ENCODE measurements at regions not wholly inside any gene's neighbourhood (a gene's known extent, or its start where the extent isn't known, plus 50 kb on each side); places are given as distances from the start of the nearest gene placed in this dataset.

- intact Hi-C loops (cut with micrococcal nuclease; ENCODE audit: unreplicated experiment), result no loop called here
- TF ChIP-seq ZNF235 (CRISPR knock-in tag; IDR thresholded peaks at IDR 0.05; ENCODE audit: borderline replicate concordance) (no peak), ATF2 (CRISPR knock-in tag; IDR thresholded peaks at IDR 0.05) (no peak), TEAD2 (CRISPR knock-in tag; IDR thresholded peaks at IDR 0.05) (no peak), GRHL1 (CRISPR knock-in tag; conservative IDR thresholded peaks at IDR 0.05) (no peak), SRSF9 (IDR thresholded peaks at IDR 0.05; ENCODE audit: borderline replicate concordance, insufficient read depth, low read depth, low read length, poor library complexity, severe bottlenecking) (no peak), ZNF775 (CRISPR knock-in tag; IDR thresholded peaks at IDR 0.05; ENCODE audit: borderline replicate concordance) (no peak), JUND (CRISPR knock-in tag; IDR thresholded peaks at IDR 0.05) (no peak), ZNF784 (CRISPR knock-in tag; IDR thresholded peaks at IDR 0.05; ENCODE audit: borderline replicate concordance) (no peak), CHCHD3 (CRISPR knock-in tag; IDR thresholded peaks at IDR 0.05) (no peak), ZNF510 (CRISPR knock-in tag; IDR thresholded peaks at IDR 0.05; ENCODE audit: low read depth) (no peak), ZNF652 (CRISPR knock-in tag; IDR thresholded peaks at IDR 0.05; ENCODE audit: borderline replicate concordance, low read depth) (no peak), ZNF326 (CRISPR knock-in tag; IDR thresholded peaks at IDR 0.05; ENCODE audit: borderline replicate concordance) (no peak), RXRA (CRISPR knock-in tag; IDR thresholded peaks at IDR 0.05) (no peak), ZSCAN5A (CRISPR knock-in tag; IDR thresholded peaks at IDR 0.05; ENCODE audit: borderline replicate concordance) (no peak), KLF12 (CRISPR knock-in tag; IDR thresholded peaks at IDR 0.05; ENCODE audit: borderline replicate concordance) (no peak), FOXP1 (IDR thresholded peaks at IDR 0.05) (no peak), FOXP1 (CRISPR knock-in tag; IDR thresholded peaks at IDR 0.05) (no peak), HBP1 (CRISPR knock-in tag; IDR thresholded peaks at IDR 0.05; ENCODE audit: low read depth) (no peak)
These were observed 110.8 kb downstream of the HMHB1 start for GRCh38 chr5:143922718-143923117.

More at GRCh38 chr5:143922718-143923117, 110.8 kb downstream of the HMHB1 start:
- ATAC-seq, result no peak
- CTCF ChIA-PET (ENCODE audit: low intra/inter-chr PET ratio, low total read pairs), result no interaction called here
- Histone ChIP-seq H2AFZ (ENCODE audit: low read length) (no peak overlapping the region), H3K27me3 (ENCODE audit: control insufficient read depth in 1 of 2, insufficient read depth in 2 of 2, low read length in 2 of 2) (no peaks in the 10 kb centered on the region), H3K4me3 (replicated peaks in 1 of 3; ENCODE audit: insufficient read depth in 1 of 3, low read depth in 2 of 3, low read length in 3 of 3) (no peak overlapping the region), H3K4me1 (ENCODE audit: insufficient read depth, low read length) (no peaks in the 10 kb centered on the region), H4K20me1 (ENCODE audit: insufficient read depth, low read length) (no peaks in the 10 kb centered on the region), H3K9me3 (ENCODE audit: low read length) (no peaks in the 10 kb centered on the region), H3K79me2 (ENCODE audit: insufficient read depth, low read length) (no peaks in the 10 kb centered on the region), H3K27ac (ENCODE audit: extremely low read length, insufficient read depth, low read length) (no peak overlapping the region), H3K36me3 (replicated peaks in 1 of 2; ENCODE audit: control insufficient read depth in 1 of 2, insufficient read depth in 2 of 2, low read length in 2 of 2) (no peaks in the 10 kb centered on the region), H3K4me2 (ENCODE audit: low read depth, low read length) (no peak overlapping the region), H3K9ac (ENCODE audit: insufficient read depth, low read depth, low read length) (no peak overlapping the region)
- DNase-seq (ENCODE audit: low spot score), result no peak
- no TSS peak for BruUV-seq (replicated peaks)
- FAIRE-seq, result no peak
- 19% methylated on average over 2 of the region's 2 CpGs for WGBS (ENCODE audit: low lambda C conversion rate)
- in situ Hi-C loops (cut with HindIII; ENCODE audit: extremely low pct_ligation_motif_present, low pct_unique_long_range_greater_than_20kb), result no loop called here
- POLR2A ChIA-PET, result no interaction called here

All from HepG2 (cell line).